ENCODE measurements at regions not wholly inside any gene's neighbourhood (a gene's known extent, or its start where the extent isn't known, plus 50 kb on each side); places are given as distances from the start of the nearest gene placed in this dataset.

- DNase-seq (ENCODE audit: low spot score), result no peak
Measured at GRCh38 chr2:16296331-16297250, 356.2 kb downstream of the MYCN start.

DNA sequence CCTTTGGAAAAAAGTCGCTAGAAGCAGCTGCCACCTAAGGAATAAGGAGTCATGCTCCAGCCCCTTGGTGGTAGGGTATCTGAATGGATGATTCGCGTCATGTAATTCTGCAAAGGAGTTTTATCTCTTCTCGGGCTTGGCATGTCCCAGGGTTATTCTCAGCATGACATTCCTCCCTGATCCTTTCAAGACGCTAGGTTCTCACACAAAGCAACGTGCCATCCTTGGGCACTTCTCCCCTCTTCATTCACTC, 355.6 kb downstream of the MYCN start:
- DNase-seq (ENCODE audit: low spot score), result no peak

- no peak for DNase-seq (ENCODE audit: low spot score)
Measured at GRCh38 chr2:16294791-16295190, 354.4 kb downstream of the MYCN start.

- DNase-seq (ENCODE audit: low spot score), result no peak
Measured at GRCh38 chr2:16293871-16294270, 353.5 kb downstream of the MYCN start.

DNA sequence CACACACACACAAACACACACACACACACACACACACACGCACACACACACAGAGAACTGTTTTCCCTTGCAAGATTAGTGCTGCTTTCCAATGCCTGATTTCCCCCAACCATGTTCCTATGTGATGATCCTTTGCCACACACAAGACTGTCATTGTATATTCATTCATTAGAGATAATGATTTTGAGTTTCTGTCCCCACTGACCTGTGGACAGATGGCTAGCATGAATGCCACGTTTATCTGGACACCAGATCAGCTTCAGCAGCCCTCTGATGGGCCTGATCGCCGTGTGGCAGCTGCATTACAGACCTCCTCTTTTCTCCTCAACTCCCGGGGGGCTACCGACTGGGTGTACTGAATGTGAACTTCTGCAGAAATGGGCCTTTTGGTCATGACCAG, 353.0 kb downstream of the MYCN start:
- no peak for DNase-seq (ENCODE audit: low spot score)

- no peak for DNase-seq (ENCODE audit: low spot score)
Measured at GRCh38 chr2:16291731-16292550, 351.6 kb downstream of the MYCN start.

DNA sequence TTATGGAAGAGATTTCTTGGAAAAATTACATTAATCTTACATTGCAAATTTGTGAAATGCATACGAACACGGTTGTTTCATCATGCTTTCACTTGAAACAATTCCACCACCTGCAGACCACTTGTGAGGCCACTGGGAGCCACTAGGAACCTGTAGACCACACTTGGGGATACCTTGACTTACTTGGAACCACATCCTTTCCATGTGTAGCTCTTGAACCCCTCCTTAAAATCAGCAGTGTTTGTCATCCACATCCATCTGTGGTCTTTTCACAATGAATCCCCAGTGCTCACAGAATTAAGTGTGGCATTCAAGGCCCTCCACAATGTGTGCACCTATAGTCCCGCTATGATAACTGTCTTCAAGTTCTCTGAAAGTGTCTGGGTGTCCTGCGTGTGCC, 350.9 kb downstream of the MYCN start:
- no peak for DNase-seq (ENCODE audit: low spot score)

DNA sequence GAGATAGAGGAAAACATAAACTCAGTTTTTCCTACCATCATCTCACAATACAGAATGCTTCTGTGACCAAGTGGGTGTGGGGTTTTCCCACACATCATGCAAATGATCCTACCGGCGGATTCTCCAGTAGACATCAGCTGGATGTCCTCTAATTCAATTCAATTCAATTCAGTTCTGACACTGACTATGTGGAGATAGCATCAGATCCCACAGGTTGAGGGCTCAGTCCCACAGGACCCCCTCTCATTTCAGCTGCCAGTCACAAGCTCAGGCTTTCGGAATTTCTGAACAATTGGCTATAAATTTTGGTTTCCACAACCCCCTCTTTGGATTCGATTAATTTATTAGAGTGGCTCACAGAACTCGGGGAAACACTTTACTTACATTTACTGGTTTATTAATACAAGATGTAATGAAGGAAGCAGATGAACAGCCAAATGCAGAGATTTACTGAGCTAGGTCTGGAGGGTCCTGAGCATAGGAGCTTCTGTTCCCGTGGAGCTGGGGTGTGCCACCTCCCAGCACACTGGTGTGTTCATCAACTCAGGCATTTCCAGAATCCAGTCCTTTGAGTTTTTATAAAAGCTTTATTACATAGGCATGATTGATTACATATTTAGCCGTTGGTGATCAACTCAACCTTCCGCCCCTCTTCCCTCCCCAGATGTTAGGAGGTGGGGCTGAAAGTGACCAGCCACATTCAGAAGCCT, 350.1 kb downstream of the MYCN start:
- no peak for DNase-seq (ENCODE audit: low spot score)

DNA sequence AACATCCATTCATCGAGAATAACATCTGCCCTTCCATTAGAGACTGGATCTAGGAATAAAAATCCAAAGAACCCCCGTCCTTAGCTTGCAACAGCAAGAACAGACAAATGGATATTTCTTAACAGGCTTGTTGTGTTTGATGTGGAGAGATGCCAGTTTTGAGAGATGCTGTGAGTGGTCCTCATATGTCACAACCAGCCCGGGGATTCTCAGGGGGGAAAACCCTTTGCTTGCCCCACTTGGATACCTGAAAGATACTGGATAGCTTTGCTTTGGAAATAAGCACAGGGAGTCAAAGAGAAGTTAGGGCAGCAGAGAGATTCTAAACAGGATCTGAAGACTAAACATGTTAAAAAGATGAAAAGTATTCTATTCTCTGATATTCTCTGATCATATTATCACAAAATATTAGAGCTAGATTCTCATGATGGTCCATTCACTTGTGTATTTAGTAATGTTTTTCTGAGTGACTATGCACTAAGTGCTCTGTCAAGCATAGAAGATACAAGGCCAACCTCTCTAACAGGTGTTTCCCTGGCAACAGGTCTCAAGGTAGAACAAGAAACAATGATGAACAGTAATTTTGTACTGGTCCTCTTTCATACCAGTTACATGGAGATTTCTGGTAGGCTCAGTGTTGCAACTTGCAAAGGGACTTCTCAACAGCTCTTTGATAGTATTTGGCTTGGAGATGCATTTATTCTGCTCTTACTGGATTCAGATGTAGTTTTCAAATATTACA, 348.2 kb downstream of the MYCN start:
- DNase-seq (ENCODE audit: low spot score), result no peak

GRCh38 chr2:16287831-16288230, 347.5 kb downstream of the MYCN start:
- DNase-seq (ENCODE audit: low spot score), result no peak

DNA sequence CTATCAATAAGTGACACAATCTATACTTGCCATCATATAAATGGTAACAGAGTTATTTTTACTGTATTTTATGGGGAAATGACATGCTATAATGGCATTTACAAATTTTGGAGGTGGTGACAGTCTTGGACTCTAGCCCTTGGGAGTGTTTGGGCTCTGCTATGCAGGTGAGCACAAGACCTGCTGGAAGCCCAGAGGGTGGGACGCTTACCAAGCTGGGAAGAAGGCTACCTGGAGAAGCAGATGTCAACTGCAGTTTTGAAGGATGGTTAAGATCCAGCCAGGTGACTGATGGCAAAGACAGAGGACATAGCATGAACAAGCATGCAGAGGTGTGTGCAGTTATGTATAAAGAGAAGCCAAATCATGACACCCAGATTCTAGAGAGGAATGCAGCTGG, 346.9 kb downstream of the MYCN start:
- no peak for DNase-seq (ENCODE audit: low spot score)

GRCh38 chr2:16285813-16286510, 345.6 kb downstream of the MYCN start:
- DNase-seq (ENCODE audit: low spot score), result no peak

DNA sequence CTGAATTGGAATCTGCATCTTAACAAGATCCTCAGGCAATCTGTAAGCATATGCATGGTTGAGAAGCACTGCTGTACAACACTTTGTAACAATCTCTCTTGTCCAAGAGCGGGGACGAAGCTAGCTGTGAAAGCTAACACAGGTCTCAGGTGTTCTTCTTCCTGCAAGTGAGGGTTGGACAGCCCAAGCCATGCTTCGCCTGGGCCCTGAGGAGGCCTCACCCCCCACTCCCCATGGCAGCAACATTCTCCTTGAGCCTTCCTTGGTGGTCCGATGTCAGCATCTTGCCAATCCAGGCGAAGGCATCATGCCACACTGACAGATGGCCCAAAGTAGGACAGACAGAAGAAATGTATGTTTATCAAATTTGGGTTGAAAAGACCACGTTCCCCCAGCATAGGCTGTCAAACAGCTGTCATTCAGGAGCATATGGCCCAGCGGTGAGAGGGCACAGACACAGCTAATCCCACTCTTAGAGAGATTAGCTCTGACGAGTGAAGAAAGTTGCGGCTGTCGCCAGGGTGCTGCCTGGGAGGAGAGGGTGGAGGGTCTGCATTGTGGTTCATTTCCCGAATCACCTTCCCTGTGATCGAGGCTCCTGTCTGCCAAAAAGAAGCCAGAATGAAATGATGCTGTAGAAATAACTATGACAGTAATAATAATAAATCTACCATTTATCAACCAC, 344.7 kb downstream of the MYCN start:
- no peak for DNase-seq (ENCODE audit: low spot score)

GRCh38 chr2:16283071-16283850, 342.9 kb downstream of the MYCN start:
- DNase-seq (ENCODE audit: low spot score), result no peak

DNA sequence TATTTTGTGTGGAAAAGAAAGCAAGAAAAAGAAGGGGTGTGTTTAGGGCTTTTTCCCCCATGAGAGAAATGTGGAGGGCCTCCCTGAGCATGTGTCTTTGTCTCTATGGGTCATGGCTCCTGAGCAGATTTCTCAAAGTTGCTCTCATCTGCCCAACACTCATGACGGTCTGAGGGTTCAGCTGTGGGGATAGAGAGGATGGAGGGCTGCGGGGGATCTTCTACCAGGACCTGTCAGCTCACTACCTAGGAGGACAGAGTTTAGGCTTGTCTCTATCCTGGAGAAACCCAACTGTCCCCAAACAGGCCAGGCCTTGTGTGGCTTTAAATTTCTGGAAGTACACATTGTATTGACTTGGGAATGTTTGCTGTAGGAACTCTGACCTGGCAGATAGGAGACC, 342.2 kb downstream of the MYCN start:
- DNase-seq (ENCODE audit: low spot score), result no peak

GRCh38 chr2:16281451-16282335, 341.3 kb downstream of the MYCN start:
- peak; percentile 55 for DNase-seq (ENCODE audit: low spot score)

DNA sequence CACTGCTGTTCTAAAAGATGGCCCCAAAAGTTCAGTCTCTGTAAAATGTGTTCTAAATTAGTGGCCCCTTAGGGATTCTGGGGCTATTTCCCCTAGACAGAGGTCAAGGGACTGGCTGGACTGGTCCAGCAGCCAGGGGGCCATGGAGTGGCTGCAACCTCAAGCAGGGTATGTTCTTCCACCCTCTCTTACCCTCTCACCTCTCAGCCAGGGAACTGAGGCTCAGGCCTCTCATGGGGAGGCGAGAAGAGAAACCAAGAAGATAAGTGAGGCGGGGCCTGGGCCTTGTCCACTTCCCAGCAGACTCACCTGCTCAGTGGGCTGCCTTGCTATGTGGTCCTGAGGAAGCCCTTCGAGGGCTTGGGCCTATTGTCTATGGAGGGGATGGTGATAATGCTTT, 339.7 kb downstream of the MYCN start:
- no peak for DNase-seq (ENCODE audit: low spot score)

DNA sequence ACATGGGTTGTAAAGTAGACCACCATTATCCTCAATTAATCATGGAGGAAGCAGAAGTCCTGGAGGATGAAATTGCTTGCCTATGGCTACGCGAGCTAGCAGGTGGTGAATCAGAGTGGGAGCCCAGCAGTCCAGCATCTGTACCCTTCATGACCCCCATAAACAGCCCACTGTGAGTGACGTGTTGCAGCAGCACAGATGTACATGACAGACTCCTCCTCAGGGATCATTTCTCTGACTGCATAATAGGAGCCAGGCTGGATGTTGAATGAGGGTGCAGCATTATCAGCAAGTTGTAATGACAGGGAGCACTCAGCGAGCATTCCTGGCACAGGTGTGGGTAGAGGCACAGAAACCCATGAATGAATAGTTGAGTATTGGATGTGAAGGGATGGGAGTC, 339.3 kb downstream of the MYCN start:
- no peak for DNase-seq (ENCODE audit: low spot score)

DNA sequence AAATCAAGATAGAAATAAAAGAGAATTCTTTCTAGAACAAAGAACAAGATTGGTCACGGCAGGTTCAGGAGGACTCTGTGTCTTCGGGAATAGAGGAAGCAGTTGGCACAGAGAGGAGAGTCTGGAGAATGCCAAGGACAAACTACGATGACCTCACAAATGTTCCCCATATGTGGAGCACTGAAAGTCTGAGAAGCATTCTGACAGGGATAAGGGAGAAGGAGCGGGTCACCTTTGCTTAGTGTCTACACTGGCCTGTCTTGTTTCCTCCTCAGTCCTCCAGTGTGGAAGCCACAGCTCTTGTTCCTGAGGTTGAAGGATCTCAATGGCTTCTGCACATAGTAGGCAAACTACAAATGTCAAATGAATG, 338.8 kb downstream of the MYCN start:
- DNase-seq (ENCODE audit: low spot score), result no peak

All from ecto neural progenitor cell (in vitro differentiated cells).